ENCODE measurements at regions not wholly inside any gene's neighbourhood (a gene's known extent, or its start where the extent isn't known, plus 50 kb on each side); places are given as distances from the start of the nearest gene placed in this dataset.

GRCh38 chr5:27906481-27906880 is 868.1 kb upstream of the CDH9 start:
- Histone ChIP-seq H3K27ac (no peak overlapping the region), H3K9me3 (no peaks in the 10 kb centered on the region), H3K36me3 (no peaks in the 10 kb centered on the region), H3K4me3 (no peak overlapping the region), H3K27me3 (replicated peaks; ENCODE audit: insufficient read depth) (no peaks in the 10 kb centered on the region), H3K4me1 (replicated peaks) (no peaks in the 10 kb centered on the region)
- no peak for TF ChIP-seq CTCF (IDR thresholded peaks at IDR 0.05)
- no peak for TF ChIP-seq POLR2AphosphoS5 (IDR thresholded peaks at IDR 0.05)
- TF ChIP-seq POLR2A (IDR thresholded peaks at IDR 0.05), result no peak
- WGBS, result 7% methylated on average over 2 of the region's 2 CpGs
- intact Hi-C loops (cut with DNase I), result no loop called here
- DNase-seq (ENCODE audit: low spot score), result no peak

GRCh38 chr5:27900761-27901160 is 862.4 kb upstream of the CDH9 start:
- DNase-seq (ENCODE audit: low spot score), result no peak
- no peak overlapping the region for H3K27ac ChIP-seq
- no peaks in the 10 kb centered on the region for H3K9me3 ChIP-seq
- H3K4me3 ChIP-seq, result no peak overlapping the region
- H3K4me1 ChIP-seq (replicated peaks), result no peaks in the 10 kb centered on the region
- 99% methylated on average over 3 of the region's 3 CpGs for WGBS
- H3K27me3 ChIP-seq (replicated peaks; ENCODE audit: insufficient read depth), result no peaks in the 10 kb centered on the region
- no peak for TF ChIP-seq CTCF (IDR thresholded peaks at IDR 0.05)
- TF ChIP-seq POLR2A (IDR thresholded peaks at IDR 0.05), result no peak
- TF ChIP-seq POLR2AphosphoS5 (IDR thresholded peaks at IDR 0.05), result no peak
- intact Hi-C loops (cut with DNase I), result no loop called here
- no peaks in the 10 kb centered on the region for H3K36me3 ChIP-seq

- 88% methylated on average over 1 of the region's 1 CpG for WGBS
- TF ChIP-seq POLR2A (IDR thresholded peaks at IDR 0.05) (no peak), CTCF (IDR thresholded peaks at IDR 0.05) (no peak), POLR2AphosphoS5 (IDR thresholded peaks at IDR 0.05) (no peak)
- intact Hi-C loops (cut with DNase I), result no loop called here
These were observed 837.7 kb upstream of the CDH9 start for GRCh38 chr5:27876071-27876470.

GRCh38 chr5:27875148-27875547 is 836.8 kb upstream of the CDH9 start:
- Histone ChIP-seq H3K27ac (no peak overlapping the region), H3K36me3 (no peaks in the 10 kb centered on the region), H3K9me3 (no peaks in the 10 kb centered on the region), H3K4me1 (replicated peaks) (no peaks in the 10 kb centered on the region), H3K27me3 (replicated peaks; ENCODE audit: insufficient read depth) (no peaks in the 10 kb centered on the region), H3K4me3 (no peak overlapping the region)
- no peak for DNase-seq (ENCODE audit: low spot score)
- intact Hi-C loops (cut with DNase I), result no loop called here
- TF ChIP-seq POLR2AphosphoS5 (IDR thresholded peaks at IDR 0.05) (no peak), POLR2A (IDR thresholded peaks at IDR 0.05) (no peak), CTCF (IDR thresholded peaks at IDR 0.05) (no peak)

More at GRCh38 chr5:27876071-27876470, 837.7 kb upstream of the CDH9 start:
- DNase-seq (ENCODE audit: low spot score), result no peak
- Histone ChIP-seq H3K36me3 (no peaks in the 10 kb centered on the region), H3K9me3 (no peaks in the 10 kb centered on the region), H3K27ac (no peak overlapping the region), H3K27me3 (replicated peaks; ENCODE audit: insufficient read depth) (no peaks in the 10 kb centered on the region), H3K4me1 (replicated peaks) (no peaks in the 10 kb centered on the region), H3K4me3 (no peak overlapping the region)

GRCh38 chr5:27868292-27868691 is 829.9 kb upstream of the CDH9 start:
- Histone ChIP-seq H3K27me3 (replicated peaks; ENCODE audit: insufficient read depth) (no peaks in the 10 kb centered on the region), H3K4me3 (no peak overlapping the region), H3K27ac (no peak overlapping the region), H3K9me3 (no peaks in the 10 kb centered on the region), H3K4me1 (replicated peaks) (no peaks in the 10 kb centered on the region), H3K36me3 (no peaks in the 10 kb centered on the region)
- intact Hi-C loops (cut with DNase I), result no loop called here
- TF ChIP-seq POLR2A (IDR thresholded peaks at IDR 0.05) (no peak), CTCF (IDR thresholded peaks at IDR 0.05) (no peak), POLR2AphosphoS5 (IDR thresholded peaks at IDR 0.05) (no peak)
- no peak for DNase-seq (ENCODE audit: low spot score)
- WGBS, result 91% methylated on average over 2 of the region's 2 CpGs

All from prostate gland (tissue), 2 donors.